A673 (cell line): ENCODE measurements at regions not wholly inside any gene's neighbourhood (a gene's known extent, or its start where the extent isn't known, plus 50 kb on each side); places are given as distances from the start of the nearest gene placed in this dataset.
A peak's percentile ranks its signal among the peaks of the same experiment; 100 is the strongest.

ENCODE experiments used
- BruUV-seq: library from RNA; stranded (reverse); fragments of 400-500 nt; replicated peaks from 2 replicates; lab custom pipeline; 2021; lab: Mats Ljungman, UMichigan
- CTCF ChIA-PET: fragments of 300-600 bp; sonication (Branson Sonifier 250); formaldehyde crosslinking; loops from one replicate; lab custom pipeline; 2022; ENCODE audit warnings: antibody characterized with exemption; lab: Charles Lee
- POLR2A ChIA-PET: fragments of 300-600 bp; sonication (Branson Sonifier 250); formaldehyde crosslinking; loops from one replicate; lab custom pipeline; 2022; ENCODE audit warnings: antibody characterized with exemption; ENCODE audit not compliant: low non-redundant PET; lab: Charles Lee
- DNase-seq: peaks from one replicate; pipeline ENCODE4 v3.0.0-alpha.2; 2015; ENCODE audit warnings: low spot score
- H3K27ac ChIP-seq: fragments of 200-600 bp; sonication (generic); 2 replicates; pipeline ENCODE4 v1.5.1; 2016; ENCODE audit warnings: mixed run types, low read depth, mild to moderate bottlenecking, mixed read lengths, antibody characterized with exemption, low read length; ENCODE audit not compliant: poor library complexity, severe bottlenecking
- H3K27me3 ChIP-seq: fragments of 200-600 bp; sonication (generic); replicated peaks from 2 replicates; pipeline ENCODE4 v1.6.1; 2017; ENCODE audit warnings: mixed run types, low read depth, mild to moderate bottlenecking, mixed read lengths, antibody characterized with exemption, low read length; ENCODE audit not compliant: insufficient read depth, poor library complexity
- H3K36me3 ChIP-seq: fragments of 200-600 bp; sonication (generic); 2 replicates; pipeline ENCODE4 v1.6.1; 2016; ENCODE audit warnings: mixed run types, mild to moderate bottlenecking, mixed read lengths, antibody characterized with exemption, low read length; ENCODE audit not compliant: insufficient read depth, poor library complexity, severe bottlenecking
- H3K4me1 ChIP-seq: fragments of 200-600 bp; sonication (generic); 2 replicates; pipeline ENCODE4 v1.6.1; 2017; ENCODE audit warnings: mixed run types, mild to moderate bottlenecking, mixed read lengths, antibody characterized with exemption, low read length; ENCODE audit not compliant: insufficient read depth, poor library complexity, severe bottlenecking
- H3K4me3 ChIP-seq: fragments of 200-600 bp; sonication (generic); 2 replicates; pipeline ENCODE4 v1.5.1; 2016; ENCODE audit warnings: low read depth, mixed run types, mild to moderate bottlenecking, mixed read lengths, low read length; ENCODE audit not compliant: poor library complexity, severe bottlenecking
- H3K9me3 ChIP-seq: fragments of 200-600 bp; sonication (generic); 2 replicates; pipeline ENCODE4 v1.6.1; 2016; ENCODE audit warnings: mixed run types, low read depth, mild to moderate bottlenecking, mixed read lengths, antibody characterized with exemption, low read length; ENCODE audit not compliant: poor library complexity, severe bottlenecking
- CTCF ChIP-seq: fragments of 300-800, 200-600 bp; sonication (generic); conservative IDR thresholded peaks from 2 replicates; pipeline ENCODE4 v1.5.1; 2017; ENCODE audit warnings: low read depth, mild to moderate bottlenecking, antibody characterized with exemption, low read length, moderate library complexity, mixed read lengths
- EZH2 ChIP-seq: fragments of 200-600 bp; sonication (generic); IDR thresholded peaks from 2 replicates; pipeline ENCODE4 v1.6.1; 2017; ENCODE audit warnings: borderline replicate concordance, low read depth, mild to moderate bottlenecking, mixed read lengths, antibody characterized with exemption, low read length; ENCODE audit not compliant: poor library complexity, severe bottlenecking
- intact Hi-C: fragments of 100-400 bp; cut with micrococcal nuclease; formaldehyde crosslinking; loops from one replicate; pipeline ENCODE4 v1.10.0; 2022; ENCODE audit not compliant: unreplicated experiment

- Histone ChIP-seq H3K27ac (no peak overlapping the region), H3K9me3 (no peaks in the 10 kb centered on the region), H3K4me3 (no peak overlapping the region), H3K4me1 (no peaks in the 10 kb centered on the region), H3K36me3 (no peaks in the 10 kb centered on the region), H3K27me3 (peaks cover 23% of the 10 kb centered on the region)
- ChIA-PET CTCF (no interaction called here), POLR2A (no interaction called here)
- BruUV-seq: no TSS peak
- TF ChIP-seq CTCF (no peak), EZH2 (no peak)
- intact Hi-C loops: no loop called here
- DNase-seq: no peak
Observed at GRCh38 chr12:118534003-118534402, 157.6 kb downstream of the SUDS3 start.

GRCh38 chr12:118536306-118536906, 160.1 kb downstream of the SUDS3 start:
- Histone ChIP-seq H3K27me3 (peaks cover 23% of the 10 kb centered on the region), H3K9me3 (no peaks in the 10 kb centered on the region), H3K27ac (no peak overlapping the region), H3K4me3 (no peak overlapping the region), H3K4me1 (no peaks in the 10 kb centered on the region), H3K36me3 (no peaks in the 10 kb centered on the region)
- intact Hi-C loops: no loop called here
- TF ChIP-seq CTCF (no peak), EZH2 (no peak)
- no TSS peak for BruUV-seq
- POLR2A ChIA-PET: no interaction called here
- no peak for DNase-seq
- CTCF ChIA-PET: no interaction called here

- Histone ChIP-seq H3K27ac (no peak overlapping the region), H3K9me3 (no peaks in the 10 kb centered on the region), H3K4me3 (no peak overlapping the region), H3K27me3 (peaks cover 20% of the 10 kb centered on the region), H3K36me3 (no peaks in the 10 kb centered on the region), H3K4me1 (no peaks in the 10 kb centered on the region)
- DNase-seq: peak; percentile 48
- no TSS peak for BruUV-seq
- no peak for TF ChIP-seq CTCF
- TF ChIP-seq EZH2: no peak
- ChIA-PET POLR2A (no interaction called here), CTCF (no interaction called here)
- intact Hi-C loops: no loop called here
Observed at GRCh38 chr12:118537481-118537917, 161.1 kb downstream of the SUDS3 start.
